HG03045 (cell line): ENCODE measurements at regions not wholly inside any gene's neighbourhood (a gene's known extent, or its start where the extent isn't known, plus 50 kb on each side); places are given as distances from the start of the nearest gene placed in this dataset.

Experiments
- ATAC-seq: cut with Tn5 transposase; IDR thresholded peaks from one replicate; pipeline ENCODE4 v1.9.1; 2021; ENCODE audit warnings: mild to moderate bottlenecking, moderate library complexity; ENCODE audit not compliant: unreplicated experiment

GRCh38 chr1:229817936-229818335 is 191.9 kb downstream of the URB2 start:
- no peak for ATAC-seq

DNA sequence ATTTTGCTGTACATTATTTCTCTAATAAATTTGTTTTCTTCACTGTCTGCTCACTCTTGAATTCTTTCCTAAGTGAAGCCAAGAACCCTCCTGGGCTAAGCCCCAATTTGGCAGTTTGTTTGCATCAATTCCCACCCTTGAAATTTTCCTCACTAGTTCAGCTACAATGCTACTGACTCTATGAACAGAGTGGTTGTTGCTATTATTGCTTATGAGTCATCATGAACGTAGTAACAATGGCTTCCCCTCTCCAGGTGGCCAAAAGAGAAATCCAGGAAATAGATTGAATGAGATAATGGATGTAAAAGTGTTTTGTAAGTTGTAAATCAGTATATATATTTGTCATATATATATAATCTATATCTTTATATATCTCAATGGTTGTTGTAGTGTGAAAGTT is 193.0 kb downstream of the URB2 start:
- no peak for ATAC-seq

DNA sequence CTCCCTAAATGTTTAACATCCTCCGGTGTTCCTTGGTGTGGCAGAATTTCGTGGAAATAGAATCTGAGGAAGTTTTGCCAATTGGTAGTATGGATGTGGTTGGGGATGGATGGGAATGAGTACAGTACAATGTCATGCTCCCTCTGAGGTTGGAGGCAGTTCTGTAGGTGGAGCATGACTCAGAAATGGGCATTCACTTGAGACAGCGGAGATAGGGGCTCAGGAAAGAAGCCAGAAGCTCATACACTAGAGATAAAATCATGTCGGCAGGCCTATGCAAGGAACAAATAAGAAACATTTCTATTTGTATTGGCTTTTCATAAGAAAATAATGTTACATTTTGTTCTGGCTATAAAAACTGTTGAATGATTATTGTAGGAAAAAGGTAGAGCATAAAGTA is 196.0 kb downstream of the URB2 start:
- ATAC-seq, result no peak

- no peak for ATAC-seq
Observed at GRCh38 chr1:229825042-229825441, 199.0 kb downstream of the URB2 start.

- no peak for ATAC-seq
Observed at GRCh38 chr1:229828461-229828860, 202.4 kb downstream of the URB2 start.

GRCh38 chr1:229832695-229833094 is 206.6 kb downstream of the URB2 start:
- ATAC-seq, result no peak

DNA sequence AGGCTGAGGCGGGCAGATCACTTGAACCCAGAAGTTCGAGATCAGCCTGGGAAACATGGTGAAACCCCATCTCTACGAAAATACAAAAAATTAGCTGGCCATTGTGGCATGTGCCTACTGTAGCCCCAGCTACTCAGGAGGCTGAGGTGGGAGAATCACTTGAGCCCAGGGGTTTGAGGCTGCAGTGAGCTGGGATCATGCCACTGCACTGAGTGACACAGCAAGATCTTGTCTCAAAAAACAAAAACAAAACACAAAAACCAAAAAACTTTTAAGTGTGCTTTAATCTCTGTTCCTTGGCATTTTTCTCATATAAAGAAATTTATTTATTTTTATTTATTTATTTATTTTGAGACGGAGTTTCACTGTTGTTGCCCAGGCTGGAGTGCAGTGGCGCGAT is 208.2 kb downstream of the URB2 start:
- ATAC-seq, result no peak

- ATAC-seq, result no peak
Observed at GRCh38 chr1:229835226-229835625, 209.2 kb downstream of the URB2 start.

DNA sequence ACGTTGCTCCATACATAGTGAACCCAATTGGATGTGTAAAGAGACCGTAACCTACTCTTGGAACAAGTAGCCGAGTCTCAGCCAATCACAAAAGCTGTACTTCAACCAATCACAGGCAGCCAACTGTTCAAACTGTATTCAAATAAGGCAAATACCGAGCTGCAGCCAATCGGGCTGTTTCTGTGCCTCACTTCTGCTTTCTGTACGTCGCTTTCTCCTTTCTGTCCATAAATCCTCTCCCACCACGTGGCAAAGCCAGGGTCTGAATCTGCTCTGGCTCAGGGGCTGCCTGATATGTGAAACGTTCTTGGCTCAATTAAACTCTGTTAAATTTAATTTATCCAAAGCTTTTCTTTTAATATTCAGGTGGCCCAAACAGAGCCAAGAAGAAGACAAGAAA is 210.3 kb downstream of the URB2 start:
- ATAC-seq, result no peak

GRCh38 chr1:229838204-229838603 is 212.2 kb downstream of the URB2 start:
- ATAC-seq, result no peak

DNA sequence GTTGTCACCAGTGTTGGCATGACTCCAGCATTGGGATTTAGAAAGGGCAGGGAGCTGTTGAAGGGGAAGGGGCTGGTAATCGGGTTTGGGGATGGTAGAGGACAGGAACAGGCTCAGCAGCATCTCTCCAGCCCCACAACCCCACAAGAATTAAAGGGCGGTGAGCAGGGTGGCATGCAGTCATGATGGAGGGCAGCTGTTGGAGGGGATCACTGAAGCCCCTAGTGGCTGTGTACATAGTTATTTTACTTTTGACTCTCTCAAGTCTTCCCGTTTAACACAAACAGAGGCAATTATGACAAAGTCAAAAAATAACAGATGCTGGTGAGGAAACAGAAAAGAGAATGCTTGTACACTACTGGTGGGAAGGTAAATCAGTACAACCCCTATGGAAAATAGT is 213.8 kb downstream of the URB2 start:
- no peak for ATAC-seq

GRCh38 chr1:229841230-229841629 is 215.2 kb downstream of the URB2 start:
- no peak for ATAC-seq

- no peak for ATAC-seq
Observed at GRCh38 chr1:229842302-229843255, 216.5 kb downstream of the URB2 start.

- ATAC-seq, result no peak
Observed at GRCh38 chr1:229843627-229844238, 217.7 kb downstream of the URB2 start.

- no peak for ATAC-seq
Observed at GRCh38 chr1:229844675-229845074, 218.6 kb downstream of the URB2 start.

GRCh38 chr1:229845410-229846138 is 219.5 kb downstream of the URB2 start:
- ATAC-seq, result no peak

DNA sequence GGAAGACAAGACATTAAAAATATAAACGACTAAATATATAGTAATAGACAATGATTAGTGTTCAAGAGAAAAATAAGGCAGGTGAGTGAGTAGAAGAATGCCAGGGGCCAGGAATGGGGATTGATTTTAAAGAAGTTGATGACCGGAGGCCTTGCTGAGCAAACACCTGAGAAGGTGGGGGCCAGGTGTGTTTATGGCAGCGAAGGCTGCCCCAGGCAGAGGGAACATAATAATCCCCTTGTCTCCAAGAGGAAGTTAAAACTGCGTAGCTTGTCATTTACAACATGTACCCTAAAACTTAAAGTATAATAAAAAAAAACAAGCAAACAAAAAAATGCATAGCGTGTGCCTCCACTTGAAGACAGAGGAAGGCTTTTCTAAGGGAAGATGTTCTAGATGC is 220.3 kb downstream of the URB2 start:
- no peak for ATAC-seq

DNA sequence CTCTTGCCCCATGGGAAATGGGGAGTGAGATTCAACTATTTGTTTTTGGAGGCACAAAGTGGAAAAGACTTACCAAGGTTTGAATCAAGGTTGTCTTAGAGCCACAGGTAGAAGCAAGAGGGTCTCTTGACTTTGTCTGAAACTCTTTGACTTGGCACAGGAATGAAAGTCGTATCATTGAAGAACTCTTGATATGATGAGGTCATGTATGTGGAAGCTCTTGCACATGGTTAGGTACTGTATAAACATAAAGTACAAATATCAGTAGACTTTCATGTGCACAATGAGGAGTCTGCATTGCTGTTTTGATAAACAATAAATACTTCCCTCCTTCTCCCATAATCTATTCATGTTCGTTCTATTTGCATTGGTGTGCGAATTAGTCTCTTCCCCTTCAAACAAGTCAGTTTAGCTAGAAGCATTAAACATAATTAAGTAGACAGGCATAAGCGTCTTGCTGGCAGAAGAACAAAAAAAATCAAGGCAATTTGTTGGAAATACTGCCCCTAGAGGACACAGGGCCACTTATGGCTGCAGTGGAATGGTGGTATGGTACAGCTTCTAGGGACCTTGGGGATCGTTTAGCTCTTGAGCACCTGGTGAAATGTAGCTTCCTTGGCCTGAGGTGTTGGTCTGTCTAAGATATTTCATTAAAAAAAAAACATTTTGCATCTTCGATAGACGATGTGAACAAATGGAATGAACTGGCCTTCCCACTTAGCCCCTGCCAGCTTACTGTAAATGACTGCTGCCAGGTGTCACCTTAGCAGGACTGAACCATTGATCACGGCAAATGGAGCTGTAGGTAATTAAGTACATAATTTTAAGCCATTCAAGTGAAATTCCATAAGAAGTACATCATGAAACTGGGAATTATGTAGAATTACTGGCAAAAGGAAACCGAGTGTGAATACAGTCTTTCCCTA is 218.0 kb upstream of the GALNT2 start:
- ATAC-seq, result no peak

DNA sequence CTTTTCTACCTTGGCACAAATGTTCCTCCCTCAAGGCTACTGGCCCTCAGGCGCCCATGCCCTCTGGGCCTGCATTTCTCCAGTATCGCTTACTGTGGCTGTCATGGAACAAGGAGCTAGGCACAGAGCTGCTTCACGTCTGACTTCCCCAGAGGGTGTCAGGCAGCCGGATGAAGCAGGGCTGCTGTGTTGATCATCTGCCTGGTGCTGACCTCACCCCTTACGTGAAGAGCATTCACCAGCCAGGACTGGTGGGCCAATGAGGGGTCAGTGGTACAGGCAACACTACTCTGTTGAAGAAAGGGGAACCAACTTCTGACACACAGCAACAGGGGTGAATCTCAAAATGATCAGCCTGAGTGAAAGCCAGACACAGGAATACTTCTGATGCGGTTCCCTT is 215.5 kb upstream of the GALNT2 start:
- ATAC-seq, result no peak

DNA sequence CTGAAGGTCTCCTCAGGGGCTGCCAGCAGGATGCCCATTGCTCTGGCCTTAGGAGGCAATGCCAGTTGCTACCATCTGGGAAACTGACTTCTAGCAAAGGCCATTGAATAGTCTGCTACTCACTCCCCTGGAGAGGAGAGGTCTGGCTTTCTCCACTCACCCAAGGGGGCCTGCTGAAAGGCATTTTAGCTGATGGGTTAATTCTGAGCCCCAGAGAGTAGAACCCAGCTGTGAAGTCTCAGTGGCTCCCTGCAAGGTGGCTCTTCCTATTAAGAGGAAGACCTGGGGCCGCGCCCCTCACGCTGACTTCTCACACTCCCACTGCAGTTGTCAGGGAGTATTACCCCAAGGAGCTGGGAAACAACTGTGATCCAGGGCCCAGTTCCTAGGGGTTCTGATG is 213.3 kb upstream of the GALNT2 start:
- ATAC-seq, result no peak

DNA sequence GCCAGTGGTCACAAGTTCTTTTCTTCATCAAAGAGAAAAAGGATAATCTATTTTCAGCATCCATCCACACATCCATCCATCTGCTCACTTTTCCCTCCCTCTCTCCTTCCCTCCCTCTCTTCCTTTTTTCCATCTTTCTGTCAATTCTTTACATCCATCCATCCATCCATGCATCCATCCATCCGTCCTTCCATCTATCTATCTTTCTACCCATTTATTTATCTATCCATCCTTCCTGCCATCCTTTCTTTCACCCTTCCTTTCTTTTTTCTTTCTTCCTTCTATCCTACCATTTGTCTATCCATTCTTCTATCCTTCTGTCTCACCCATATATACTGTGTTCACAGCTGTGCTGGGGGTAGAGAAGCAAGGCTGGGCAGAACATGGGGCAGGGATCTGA is 212.4 kb upstream of the GALNT2 start:
- no peak for ATAC-seq
